ACHN (cell line): ENCODE measurements at regions not wholly inside any gene's neighbourhood (a gene's known extent, or its start where the extent isn't known, plus 50 kb on each side); places are given as distances from the start of the nearest gene placed in this dataset.

ENCODE experiments used
- DNase-seq: peaks from one replicate; pipeline ENCODE4 v3.0.0-alpha.2; 2015
- in situ Hi-C: cut with HindIII; loops from 2 replicates; pipeline ENCODE4 v1.10.0; 2017; ENCODE audit warnings: low sequenced_read_pairs, low pct_ligation_motif_present, low pct_unique_long_range_greater_than_20kb

DNA sequence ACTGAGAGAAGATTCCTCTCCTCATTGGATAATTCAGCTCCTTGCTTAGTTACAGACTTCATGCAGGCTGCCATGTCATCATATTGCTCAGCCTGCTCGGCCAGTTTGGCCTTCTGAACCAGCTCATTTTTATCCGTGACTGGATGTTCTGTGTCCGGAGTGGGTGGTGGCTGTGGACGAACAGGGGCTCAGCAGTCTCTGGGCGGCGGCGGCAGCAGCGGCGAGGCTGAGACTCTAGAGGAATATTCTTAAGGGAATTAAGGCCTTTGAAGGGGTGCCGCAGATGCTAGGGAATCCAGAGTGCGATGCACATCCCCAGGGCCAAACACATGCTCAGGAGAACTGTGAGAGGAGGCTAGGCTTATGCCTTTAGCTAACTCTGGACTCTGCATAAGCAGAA, 97.9 kb upstream of the GYPC start:
- no peak for DNase-seq
- in situ Hi-C loops, result no loop called here

DNA sequence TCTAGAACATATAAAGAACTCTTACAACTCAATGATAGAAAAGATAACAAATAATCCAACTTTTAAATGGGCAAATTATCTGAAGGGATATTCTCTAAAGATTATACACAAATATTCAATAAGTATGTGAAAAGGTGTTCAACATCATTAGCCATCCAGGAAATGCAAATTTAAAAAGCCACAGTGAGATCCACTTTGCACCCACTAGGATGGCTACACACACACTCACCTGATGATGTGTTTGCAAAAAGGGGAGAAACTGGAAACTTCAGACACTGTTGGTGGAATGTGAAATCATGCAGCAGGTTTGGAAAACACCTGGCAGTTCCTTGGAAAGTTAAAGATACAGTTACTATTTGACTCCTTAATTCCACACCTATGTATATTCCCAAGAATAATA, 87.2 kb upstream of the GYPC start:
- in situ Hi-C loops, result no loop called here
- DNase-seq, result no peak

DNA sequence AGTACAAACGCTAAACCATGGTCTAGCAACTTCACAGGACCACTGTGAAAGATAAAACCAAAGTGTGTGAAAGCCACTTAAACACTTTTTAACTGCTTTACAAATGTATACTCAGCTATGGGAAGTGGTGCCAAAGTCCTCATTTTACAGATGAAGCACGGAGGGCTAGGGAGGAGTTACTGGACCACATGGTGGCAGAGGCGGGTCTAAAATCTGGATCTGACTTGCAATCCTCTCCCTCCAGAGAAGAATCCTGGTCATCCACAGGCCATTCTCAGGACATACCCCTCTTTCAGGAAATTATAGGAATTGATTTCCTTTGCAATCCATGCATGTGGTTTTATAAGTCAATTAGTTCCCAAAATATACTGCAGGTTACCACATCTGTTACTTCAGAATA, 84.6 kb upstream of the GYPC start:
- DNase-seq, result no peak
- in situ Hi-C loops, result no loop called here

DNA sequence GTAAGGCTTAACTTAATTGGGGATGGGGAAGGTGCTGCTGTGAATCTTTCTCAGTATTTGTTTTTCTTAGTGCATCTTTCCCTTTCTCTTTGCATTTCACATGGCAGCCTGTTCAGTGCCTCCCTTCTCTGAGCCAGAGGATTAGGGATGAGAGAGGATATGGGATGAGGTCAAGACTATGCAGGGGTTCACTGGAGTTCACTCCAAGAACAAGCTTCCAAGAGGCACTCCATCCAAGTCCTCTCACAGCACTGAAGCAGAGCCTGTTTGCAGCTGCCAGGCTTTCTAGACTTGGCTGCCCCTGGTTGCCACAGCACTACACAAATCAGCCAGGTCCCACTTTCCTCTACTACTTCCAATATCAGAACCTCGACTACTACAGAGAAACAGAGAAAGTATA, 80.3 kb upstream of the GYPC start:
- in situ Hi-C loops, result no loop called here
- no peak for DNase-seq

DNA sequence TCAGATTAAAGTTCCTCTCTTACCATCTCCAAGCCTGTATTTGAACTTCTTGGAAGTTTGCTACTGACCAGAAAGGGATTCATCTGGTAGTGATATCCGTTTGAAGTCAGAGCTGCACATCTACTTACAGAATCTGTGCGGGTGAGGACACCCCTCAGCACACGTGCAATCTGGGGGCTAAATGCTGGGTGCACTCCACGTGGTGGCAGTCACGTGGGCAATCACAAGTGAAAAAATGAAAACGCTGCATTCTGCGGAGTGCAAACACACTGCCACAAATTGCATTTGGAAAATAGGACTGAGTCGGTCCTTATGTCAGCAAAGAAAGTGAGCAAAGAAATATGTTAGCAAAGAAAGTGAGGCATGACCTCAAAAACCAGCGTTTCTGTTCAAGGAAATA, 76.1 kb upstream of the GYPC start:
- in situ Hi-C loops, result no loop called here
- no peak for DNase-seq

DNA sequence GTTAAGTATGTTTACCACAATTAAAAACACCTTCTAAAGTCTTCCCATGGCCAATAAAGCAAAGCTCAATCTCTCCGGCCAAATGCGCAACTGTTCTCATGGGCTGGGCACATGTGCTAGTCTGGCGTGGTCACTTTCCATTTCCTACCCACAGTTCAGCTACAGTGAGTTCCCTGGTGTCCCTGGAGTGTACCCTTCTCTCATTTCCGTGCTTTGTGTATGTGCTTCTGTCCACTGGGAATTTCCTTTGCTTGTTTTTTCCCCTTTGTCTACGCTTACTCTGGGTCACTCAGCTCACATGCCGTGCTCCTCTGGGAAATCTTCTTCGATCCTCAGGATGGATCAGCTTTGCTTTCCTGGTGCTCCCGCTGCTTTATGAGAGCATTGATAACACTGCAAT, 69.6 kb upstream of the GYPC start:
- DNase-seq, result no peak
- in situ Hi-C loops, result no loop called here

DNA sequence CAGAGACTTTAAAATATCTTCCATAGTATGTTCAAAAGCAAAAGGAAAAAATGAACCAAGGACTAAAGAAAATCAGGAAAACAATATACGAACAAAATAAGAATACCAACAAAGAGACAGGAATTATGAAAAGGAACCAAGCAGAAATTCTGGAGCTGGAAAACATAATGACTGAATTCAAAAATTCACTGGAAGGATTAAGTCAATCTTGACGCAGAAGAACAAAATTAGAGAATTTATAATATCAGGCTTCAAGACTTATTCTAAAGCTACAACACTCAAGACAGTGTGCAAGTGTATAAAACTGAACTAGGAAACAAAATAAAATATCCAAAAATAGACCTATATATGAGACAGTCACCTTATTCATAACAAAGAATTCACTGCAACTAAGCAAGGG, 56.9 kb upstream of the GYPC start:
- in situ Hi-C loops, result no loop called here

DNA sequence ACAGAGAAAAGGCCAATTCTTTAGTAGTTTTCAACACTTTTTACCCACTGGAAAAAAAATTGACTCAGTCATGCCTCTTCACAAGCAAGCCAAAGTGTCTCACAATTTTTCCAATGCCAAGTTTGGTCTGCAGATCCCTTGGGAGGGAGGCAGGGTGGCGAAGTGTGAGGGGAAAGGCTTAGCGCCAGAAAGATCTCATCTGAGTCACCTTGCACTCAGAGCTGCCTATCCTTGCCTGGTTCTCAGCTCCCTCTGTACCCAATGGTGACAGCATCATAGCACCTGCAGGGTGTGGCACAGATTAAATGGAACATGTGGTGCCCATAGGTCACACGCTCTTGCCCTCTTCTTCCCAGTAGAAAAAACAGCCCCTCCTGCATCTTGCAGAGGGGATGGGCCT, 55.2 kb upstream of the GYPC start:
- in situ Hi-C loops, result no loop called here

More for the DNA sequence above, 56.9 kb upstream of the GYPC start:
- DNase-seq, result no peak

DNA sequence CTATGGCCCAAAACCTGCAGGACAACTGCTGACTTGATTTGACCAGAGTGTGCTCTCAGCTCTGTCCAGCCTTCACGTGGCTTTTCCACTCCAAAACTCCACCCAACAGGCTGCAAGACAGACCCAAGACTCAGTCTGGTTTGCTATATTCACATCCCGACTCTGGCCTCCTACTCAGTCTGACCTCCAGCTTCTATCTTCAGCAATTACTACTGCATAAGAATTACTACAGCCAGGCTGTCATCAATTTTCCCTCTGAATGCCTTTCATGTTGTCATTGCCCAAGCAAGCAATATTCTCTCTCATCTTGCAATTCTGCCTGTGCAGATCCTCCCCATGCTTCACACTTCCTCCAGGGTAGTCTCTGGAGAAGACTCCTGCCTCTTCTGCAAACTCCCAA, 53.6 kb upstream of the GYPC start:
- DNase-seq, result no peak
- in situ Hi-C loops, result no loop called here

More for the DNA sequence above, 55.2 kb upstream of the GYPC start:
- DNase-seq, result no peak
